Brain microvascular endothelial cell (primary cell): ENCODE measurements at regions not wholly inside any gene's neighbourhood (a gene's known extent, or its start where the extent isn't known, plus 50 kb on each side); places are given as distances from the start of the nearest gene placed in this dataset.

Experiments
- DNase-seq: peaks from one replicate; pipeline ENCODE4 v3.0.0-alpha.2; 2020
- H3K27ac ChIP-seq: fragments of 250-450 bp; sonication (Bioruptor Pico); 2 replicates; pipeline ENCODE4 v1.5.1; 2020; ENCODE audit warnings: mild to moderate bottlenecking, moderate library complexity
- H3K27me3 ChIP-seq: fragments of 250-450 bp; sonication (Bioruptor Pico); replicated peaks from 2 replicates; pipeline ENCODE4 v1.5.1; 2020; ENCODE audit warnings: mild to moderate bottlenecking
- H3K36me3 ChIP-seq: fragments of 250-450 bp; sonication (Bioruptor Pico); replicated peaks from 2 replicates; pipeline ENCODE4 v1.5.1; 2020; ENCODE audit warnings: mild to moderate bottlenecking
- H3K4me3 ChIP-seq: 2 replicates; pipeline ENCODE4 v1.5.1; 2011; ENCODE audit warnings: low read depth, mild to moderate bottlenecking, control low read depth, low read length, moderate library complexity
- in situ Hi-C: cut with HindIII; loops from 2 replicates; pipeline ENCODE4 v1.10.0; 2017; ENCODE audit warnings: low sequenced_read_pairs, low pct_ligation_motif_present
- TF ChIP-seq, protein P1 (sequence below): IDR thresholded peaks from 2 replicates; pipeline ENCODE4 v1.5.1; 2011; ENCODE audit warnings: low read depth, mild to moderate bottlenecking, moderate library complexity, low read length, control low read depth, inconsistent platforms; ENCODE audit errors: missing control alignments

DNA sequence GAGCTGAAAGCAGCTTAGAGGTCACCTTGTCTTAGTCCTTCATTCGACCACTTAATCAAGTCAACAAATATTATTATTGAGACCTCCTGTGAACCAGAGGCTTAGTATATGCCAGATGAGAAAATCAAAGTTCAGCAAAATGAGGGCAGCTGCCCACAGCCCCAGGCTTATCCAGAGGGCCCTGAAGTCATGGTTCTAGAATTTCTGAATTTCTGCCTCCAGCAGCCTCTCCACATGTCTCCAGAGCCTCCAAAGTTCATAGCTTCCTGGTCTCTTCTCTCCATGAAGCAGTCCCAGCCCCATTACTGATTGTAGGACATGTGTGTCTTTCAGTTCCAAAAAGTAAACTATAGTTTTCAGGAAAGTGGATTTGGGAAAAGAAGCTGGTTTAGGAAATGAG is 96.9 kb upstream of the TSC22D2 start:
- H3K27ac ChIP-seq: no peak overlapping the region
- in situ Hi-C loops: no loop called here
- no peak for DNase-seq
- TF ChIP-seq, protein P1, sequence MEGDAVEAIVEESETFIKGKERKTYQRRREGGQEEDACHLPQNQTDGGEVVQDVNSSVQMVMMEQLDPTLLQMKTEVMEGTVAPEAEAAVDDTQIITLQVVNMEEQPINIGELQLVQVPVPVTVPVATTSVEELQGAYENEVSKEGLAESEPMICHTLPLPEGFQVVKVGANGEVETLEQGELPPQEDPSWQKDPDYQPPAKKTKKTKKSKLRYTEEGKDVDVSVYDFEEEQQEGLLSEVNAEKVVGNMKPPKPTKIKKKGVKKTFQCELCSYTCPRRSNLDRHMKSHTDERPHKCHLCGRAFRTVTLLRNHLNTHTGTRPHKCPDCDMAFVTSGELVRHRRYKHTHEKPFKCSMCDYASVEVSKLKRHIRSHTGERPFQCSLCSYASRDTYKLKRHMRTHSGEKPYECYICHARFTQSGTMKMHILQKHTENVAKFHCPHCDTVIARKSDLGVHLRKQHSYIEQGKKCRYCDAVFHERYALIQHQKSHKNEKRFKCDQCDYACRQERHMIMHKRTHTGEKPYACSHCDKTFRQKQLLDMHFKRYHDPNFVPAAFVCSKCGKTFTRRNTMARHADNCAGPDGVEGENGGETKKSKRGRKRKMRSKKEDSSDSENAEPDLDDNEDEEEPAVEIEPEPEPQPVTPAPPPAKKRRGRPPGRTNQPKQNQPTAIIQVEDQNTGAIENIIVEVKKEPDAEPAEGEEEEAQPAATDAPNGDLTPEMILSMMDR: no peak
- H3K4me3 ChIP-seq: no peak overlapping the region
- H3K36me3 ChIP-seq: no peaks in the 10 kb centered on the region
- no peaks in the 10 kb centered on the region for H3K27me3 ChIP-seq

DNA sequence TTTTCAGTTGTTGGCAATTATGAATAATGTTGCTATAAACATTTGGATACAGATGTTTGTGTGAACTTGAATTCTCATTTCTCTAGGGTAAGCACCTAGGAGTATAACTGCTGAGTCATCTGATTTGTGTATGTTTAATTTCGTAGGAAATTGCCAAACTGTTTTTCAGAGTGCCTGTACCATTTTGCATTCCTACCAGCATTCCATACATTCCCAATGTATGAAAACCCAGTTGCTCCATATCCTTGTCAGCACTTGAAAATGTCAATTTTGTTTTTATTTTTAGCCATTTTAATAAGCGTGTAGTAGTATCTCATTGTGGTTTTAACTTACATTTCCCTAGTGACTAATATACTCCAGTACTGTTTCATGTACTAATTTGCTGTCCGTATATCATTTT is 98.5 kb upstream of the TSC22D2 start:
- in situ Hi-C loops: no loop called here
- H3K27me3 ChIP-seq: no peaks in the 10 kb centered on the region

GRCh38 chr3:150309257-150309542 is 98.9 kb upstream of the TSC22D2 start:
- Histone ChIP-seq H3K27me3 (no peaks in the 10 kb centered on the region), H3K36me3 (no peaks in the 10 kb centered on the region), H3K4me3 (no peak overlapping the region), H3K27ac (no peak overlapping the region)
- no peak for DNase-seq
- TF ChIP-seq, protein P1: no peak
- in situ Hi-C loops: no loop called here

More for the DNA sequence above, 98.5 kb upstream of the TSC22D2 start:
- DNase-seq: peak; percentile 54
- Histone ChIP-seq H3K4me3 (no peak overlapping the region), H3K27ac (no peak overlapping the region), H3K36me3 (no peaks in the 10 kb centered on the region)
- TF ChIP-seq, protein P1: no peak

GRCh38 chr3:150308481-150309256 is 99.4 kb upstream of the TSC22D2 start:
- TF ChIP-seq, protein P1: no peak
- in situ Hi-C loops: no loop called here
- no peaks in the 10 kb centered on the region for H3K36me3 ChIP-seq
- peak; percentile 49 for DNase-seq
- no peaks in the 10 kb centered on the region for H3K27me3 ChIP-seq
- H3K27ac ChIP-seq: peak overlapping the region; percentile 50
- no peak overlapping the region for H3K4me3 ChIP-seq

GRCh38 chr3:150308037-150308319 is 100.1 kb upstream of the TSC22D2 start:
- H3K36me3 ChIP-seq: no peaks in the 10 kb centered on the region
- DNase-seq: no peak
- in situ Hi-C loops: no loop called here
- H3K27ac ChIP-seq: peak overlapping the region; percentile 50
- no peaks in the 10 kb centered on the region for H3K27me3 ChIP-seq
- TF ChIP-seq, protein P1: no peak
- no peak overlapping the region for H3K4me3 ChIP-seq

DNA sequence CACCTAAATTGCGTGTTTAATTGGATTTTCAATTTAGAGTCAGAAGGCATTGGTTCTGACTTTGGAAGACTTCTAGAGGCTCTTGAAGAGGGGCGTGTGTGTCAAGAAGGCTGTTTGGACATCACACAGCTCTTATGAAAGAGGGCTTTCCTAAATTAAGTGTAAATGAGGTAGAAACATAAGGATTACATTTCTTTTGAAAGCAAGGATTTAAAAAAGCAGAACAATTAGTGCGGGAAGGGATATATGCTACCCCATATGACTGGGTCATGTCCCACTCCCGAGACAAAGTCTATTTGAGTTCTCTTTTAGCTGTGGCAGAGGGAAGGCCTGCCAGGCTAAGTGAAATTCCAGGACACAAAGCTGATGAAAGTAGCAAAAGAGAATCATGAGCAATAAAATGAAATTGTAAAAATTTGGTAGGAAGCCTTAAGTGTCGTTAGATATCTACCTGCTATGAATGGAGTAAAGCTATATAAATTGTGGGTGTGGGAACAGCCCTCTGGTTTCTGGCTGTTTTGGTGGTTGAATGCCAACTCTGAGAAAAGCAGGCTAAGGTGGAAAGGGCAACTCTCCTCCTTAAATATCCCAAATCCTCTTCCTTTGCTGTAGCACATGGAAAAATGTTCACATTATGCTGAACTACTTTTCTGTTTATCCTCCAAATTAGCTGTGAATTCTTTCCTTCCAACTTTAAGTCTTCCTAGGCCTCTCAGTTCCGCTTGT is 100.6 kb upstream of the TSC22D2 start:
- H3K27me3 ChIP-seq: no peaks in the 10 kb centered on the region
- DNase-seq: no peak
- H3K27ac ChIP-seq: peak overlapping the region; percentile 50
- no peak overlapping the region for H3K4me3 ChIP-seq
- TF ChIP-seq, protein P1: no peak
- H3K36me3 ChIP-seq: no peaks in the 10 kb centered on the region
- in situ Hi-C loops: no loop called here
